ENCODE measurements at regions not wholly inside any gene's neighbourhood (a gene's known extent, or its start where the extent isn't known, plus 50 kb on each side); places are given as distances from the start of the nearest gene placed in this dataset.

DNA sequence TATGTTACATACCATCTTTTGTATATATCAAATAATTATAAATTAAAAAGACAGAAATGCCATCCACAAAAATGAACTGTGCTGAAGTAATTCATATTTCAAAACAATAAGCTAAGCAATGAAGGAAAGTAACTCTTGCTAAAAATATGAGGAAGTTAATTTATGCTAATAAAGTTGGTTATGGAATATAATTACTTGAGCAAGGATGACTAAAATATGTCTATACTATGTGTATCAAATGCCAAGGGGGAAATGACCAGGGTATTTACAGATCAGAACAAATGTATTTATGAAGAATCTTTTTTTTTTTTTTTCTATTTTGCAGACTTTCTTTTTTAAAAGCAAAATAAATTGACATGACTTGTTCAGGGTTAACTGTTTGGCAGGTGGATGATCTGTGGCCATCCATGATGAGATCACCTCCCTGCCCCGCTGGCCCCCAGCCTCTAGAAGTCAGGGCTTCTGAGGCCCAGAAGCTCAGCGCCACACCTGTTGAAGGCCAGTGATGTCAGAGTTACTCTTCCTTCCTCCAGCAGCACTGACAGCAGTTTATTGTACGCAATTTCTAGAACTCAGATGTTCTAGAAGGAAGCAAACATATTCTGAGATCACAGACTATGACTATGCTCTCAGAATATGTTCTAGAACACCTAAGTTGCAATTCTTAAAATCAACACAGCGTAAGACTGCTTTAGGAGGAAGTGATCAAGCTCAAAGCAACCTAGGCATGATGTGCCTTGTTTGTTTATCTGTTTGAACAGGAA is 196.1 kb upstream of the KLF14 start:
- DNase-seq (ENCODE audit: low read depth in 3 of 3) = no peak

DNA sequence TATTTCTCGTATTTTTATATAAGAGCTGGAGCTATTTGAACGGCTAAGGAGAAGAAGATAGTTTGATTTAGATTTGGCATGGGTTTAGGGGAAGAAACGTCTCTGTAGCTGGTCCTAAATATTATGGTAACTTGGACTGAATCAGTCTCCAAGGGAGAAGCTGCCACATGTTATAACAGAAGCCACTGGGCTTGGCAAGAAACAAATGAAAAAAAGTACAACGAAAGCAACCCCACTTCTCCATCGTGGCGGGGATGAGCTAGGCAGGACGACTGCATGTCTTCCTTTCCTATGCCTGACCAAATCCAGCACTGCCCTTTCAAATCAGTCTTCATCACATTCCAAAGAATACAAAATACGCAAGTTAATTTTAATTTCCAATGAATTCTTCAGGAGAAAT is 196.7 kb upstream of the KLF14 start:
- no peak for DNase-seq (ENCODE audit: low read depth in 3 of 3)

DNA sequence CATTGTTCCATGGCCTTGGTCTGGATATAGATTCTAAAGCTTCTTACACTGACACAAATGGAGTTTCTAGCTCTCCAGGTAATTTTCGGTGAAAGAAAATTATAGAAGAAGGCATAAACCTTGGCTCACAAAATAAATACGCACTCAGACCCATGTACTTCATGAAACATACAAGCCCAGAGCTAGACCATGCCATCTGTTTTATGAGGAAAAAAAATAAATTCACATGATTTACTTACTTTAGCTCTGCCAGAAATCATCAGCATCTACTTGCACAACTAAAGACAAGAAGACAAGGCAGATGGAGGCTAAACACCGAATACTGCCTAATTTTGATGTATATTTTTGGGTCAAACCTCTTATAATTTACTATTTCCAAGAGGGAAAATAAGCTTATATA is 197.4 kb upstream of the KLF14 start:
- no peak for DNase-seq (ENCODE audit: low read depth in 3 of 3)

DNA sequence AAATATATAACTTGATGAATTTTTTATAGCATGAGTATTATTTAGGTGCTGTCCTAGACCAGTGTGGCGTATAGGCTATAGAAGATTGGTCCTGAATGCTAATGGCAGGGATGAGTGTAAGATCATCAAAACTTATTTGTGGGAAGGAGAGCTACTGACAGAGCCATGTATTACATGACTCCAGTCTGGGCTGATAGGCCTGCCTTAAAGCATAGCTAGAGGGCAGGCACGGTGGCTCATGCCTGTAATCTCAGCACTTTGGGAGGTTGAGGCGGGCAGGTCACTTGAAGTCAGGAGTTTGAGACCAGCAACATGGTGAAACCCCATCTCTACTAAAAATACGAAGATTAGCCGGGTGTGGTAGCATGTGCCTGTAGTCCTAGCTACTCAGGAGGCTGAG is 198.1 kb upstream of the KLF14 start:
- DNase-seq (ENCODE audit: low read depth in 3 of 3) = no peak

DNA sequence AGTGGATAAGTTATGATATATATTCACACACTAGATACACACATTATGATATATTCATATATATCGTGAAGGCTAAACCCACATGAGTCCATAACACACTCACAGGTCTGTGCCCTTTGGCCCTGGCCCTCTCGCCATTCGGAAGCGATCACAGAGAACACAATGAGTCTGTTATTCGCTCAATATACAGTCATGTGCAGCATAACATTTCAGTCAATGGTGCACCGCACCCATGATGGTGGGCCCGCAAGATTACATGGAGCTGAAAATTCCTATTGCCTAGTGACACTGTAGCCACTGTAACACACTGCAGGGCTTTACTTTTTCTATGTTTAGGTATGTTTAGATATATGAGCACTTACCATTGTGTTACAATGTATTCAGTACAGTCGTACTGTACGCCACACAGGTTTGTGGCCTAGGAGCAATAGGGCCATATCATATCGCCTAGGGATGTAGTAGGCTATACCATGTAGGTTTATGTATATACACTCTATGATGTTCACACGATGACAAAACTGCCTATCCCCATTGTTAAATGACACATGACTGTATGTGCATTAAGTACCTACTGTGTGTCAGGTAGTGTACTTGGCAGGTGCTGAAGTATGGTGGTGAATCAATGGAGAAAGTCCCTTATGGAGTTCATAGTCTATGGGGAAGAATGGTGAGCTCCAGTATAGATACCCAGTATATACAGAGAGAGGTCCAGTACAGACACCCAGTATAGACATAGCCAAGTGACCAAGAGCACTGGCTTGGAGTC is 198.8 kb upstream of the KLF14 start:
- no peak for DNase-seq (ENCODE audit: low read depth in 3 of 3)

DNA sequence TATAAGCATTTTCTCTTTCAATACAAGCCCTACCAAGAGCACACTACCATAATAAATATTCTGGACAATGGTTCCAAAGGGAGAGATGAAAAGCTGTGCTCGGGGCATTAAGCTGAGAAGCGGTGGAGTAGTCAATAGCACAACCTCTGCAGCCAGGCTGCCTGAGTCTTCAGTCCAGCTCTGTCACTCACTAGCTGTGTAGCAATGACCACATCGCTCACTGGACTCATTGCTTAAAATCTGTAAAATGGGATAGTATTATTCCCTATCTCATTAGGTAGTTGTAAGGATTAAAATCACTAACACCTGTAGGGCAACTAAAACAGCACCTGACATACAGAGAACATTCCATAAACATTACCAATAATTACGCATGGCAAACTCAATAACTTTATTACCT is 199.9 kb upstream of the KLF14 start:
- DNase-seq (ENCODE audit: low read depth in 3 of 3) = no peak

DNA sequence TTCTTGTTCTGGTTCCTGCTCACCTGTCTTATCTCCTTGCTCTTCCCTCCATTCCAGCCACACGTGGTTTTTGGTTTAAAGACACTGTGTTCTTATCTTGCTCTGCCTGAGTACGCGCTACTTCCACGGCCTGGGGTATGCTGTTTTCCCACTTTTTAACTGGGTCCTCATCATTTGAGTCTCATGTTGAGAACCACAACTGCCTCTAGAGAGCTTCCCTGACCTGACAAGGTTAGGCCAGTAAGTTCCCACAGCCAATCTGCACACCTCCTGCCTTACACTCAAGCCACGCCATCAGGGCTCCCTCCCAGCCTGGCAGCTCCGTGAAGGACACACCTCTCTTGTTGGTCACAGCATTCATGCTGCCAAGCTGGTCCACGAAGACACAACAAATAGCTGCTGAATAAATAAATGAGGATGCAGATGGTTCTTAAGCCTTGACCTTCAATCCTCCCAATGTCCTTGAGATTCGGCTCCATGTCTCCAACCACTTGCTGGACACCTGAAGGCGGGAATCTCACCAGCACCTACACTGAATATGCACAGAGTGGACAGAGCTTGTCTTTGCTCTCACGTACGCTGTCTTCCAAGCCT is 201.7 kb upstream of the KLF14 start:
- DNase-seq (ENCODE audit: low read depth in 3 of 3) = no peak

DNA sequence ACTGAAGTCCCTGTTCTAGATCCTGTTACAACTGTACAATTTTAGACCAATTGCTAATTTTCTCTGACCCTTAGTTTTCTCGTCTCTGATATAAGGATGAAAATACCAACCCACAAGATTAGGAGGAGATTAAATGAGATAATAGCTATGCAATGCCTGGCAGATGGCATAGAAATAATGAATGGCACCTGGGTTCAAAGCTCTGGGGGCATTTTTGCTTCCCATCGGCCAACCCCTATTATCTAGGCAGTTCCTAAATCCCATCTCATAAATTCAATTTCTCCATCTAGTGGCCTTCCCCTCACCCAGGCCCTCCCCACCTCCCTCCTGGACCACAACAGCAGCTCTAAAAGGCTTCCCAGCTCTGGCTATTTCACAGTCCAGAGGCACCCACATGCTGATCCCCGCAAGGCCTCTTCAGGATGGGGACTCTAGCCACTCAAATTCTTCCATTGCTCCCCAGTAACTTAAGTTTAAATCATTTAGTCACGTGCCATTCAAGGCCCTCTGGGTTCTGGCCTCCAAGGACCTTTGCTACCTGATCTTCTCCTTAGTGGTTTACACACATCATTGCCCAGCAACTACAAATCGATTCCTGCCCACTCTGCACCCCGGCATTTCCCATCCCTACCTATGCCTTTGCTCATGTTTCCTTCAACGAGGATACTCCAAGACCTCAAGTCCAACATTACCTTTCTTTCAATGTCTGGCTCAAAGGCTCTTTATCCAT is 202.4 kb upstream of the KLF14 start:
- no peak for DNase-seq (ENCODE audit: low read depth in 3 of 3)

DNA sequence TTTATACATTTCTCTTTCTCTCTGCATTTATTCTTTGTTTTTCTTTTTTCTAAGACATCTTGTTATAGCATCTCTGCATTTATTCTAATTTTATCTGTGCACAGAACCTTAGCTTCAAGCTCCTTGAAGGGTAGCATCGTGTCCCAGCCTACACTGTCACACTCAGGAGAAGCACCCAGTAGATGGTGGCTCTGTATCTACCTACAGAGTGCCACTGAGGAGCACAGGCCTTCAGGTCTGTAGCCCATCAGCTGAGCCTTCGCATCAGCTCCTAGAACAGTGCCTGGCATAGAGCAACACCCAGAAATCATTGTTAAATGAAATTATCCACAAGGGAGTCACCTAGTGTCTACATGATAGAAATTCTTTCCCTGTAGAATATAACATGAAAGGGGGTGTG is 203.0 kb upstream of the KLF14 start:
- DNase-seq (ENCODE audit: low read depth in 3 of 3) = no peak

DNA sequence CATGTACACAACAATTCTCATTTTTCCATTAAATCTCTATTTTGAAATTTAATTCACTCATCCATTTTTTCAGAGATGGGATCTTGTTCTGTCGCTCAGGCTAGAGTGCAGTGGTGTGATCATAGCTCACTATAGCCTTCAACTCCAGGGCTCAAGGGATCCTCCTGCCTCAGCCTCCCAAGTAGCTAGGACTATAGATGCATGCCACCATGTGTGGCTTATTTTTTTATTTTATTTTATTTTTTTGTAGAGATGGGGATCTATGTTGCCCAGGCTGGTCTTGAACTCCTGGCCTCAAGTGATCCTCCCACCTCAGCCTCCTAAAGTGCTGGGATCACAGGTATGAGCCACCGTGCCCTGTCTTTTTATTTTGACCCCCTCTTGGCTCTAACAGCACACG is 203.8 kb upstream of the KLF14 start:
- DNase-seq (ENCODE audit: low read depth in 3 of 3) = no peak

DNA sequence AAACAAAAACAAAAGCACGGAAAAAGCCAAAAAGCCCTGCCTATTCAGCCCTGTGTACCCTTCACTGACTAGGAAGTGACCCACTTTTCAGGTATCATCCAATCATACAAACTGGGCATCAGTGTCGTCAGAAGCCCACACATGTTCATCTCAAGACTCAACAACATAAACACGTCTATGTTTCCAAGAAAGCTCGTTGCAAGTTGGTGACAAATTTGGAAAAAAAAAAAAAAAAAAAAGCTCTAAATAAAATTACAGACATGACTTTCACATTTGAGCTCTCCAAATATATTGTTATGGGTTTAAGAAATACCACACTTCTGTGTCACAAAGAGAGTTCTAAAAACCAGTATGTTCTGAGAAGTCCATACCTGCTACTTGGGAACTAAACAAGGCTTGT is 204.7 kb upstream of the KLF14 start:
- no peak for DNase-seq (ENCODE audit: low read depth in 3 of 3)

DNA sequence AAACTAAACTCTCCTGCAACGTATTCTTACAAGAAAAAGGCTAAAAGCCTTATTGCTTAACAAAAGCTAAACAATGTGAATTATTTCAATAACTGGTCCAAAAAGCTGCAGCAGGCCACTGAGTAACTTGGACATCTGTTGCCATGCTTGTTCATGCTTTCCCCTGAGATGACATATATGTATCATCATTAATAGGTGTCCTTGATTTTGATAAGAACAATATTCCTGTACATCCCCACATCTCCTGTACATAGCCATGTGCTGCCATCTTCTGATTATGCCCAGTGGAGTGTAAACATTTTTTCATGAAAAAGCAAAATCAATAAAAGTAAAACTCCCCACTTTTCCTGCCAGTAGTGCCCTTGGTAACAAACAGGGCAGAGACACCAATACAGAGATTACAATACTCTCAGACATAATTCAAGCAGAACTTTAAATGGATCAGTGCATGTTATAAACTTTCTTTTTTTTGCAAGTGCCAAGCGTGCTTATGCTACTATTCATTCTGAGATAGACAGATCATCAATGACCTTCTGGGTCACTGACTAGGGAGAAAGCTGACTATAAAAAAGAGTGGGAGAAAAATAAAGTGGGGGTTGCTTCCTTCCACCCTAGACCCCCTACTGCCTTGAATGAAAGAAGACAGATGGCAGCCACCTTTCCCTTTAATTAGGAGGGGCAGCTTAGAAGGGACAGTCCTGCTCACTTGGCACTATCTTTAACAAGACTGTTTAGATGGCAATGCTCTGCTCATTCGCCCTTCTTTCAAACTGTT is 205.5 kb upstream of the KLF14 start:
- no peak for DNase-seq (ENCODE audit: low read depth in 3 of 3)

DNA sequence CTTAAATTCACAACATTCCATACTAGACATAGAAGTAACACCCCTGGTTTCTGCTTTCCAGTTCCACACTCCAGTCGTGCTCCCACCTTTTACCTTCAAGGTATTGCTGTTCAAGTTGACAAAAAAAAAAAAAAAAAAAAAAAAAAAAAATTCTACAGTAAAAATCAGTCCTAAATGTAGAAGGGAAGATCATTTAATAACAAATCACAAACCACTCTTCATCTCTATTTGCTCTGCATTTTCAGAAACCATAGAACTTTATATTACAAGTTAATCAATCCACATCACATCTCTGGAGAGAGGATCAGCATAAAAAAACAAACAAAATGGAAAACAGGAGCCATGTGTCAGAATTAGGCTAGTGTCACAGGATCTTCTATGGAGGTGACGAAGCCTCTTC is 206.3 kb upstream of the KLF14 start:
- no peak for DNase-seq (ENCODE audit: low read depth in 3 of 3)

DNA sequence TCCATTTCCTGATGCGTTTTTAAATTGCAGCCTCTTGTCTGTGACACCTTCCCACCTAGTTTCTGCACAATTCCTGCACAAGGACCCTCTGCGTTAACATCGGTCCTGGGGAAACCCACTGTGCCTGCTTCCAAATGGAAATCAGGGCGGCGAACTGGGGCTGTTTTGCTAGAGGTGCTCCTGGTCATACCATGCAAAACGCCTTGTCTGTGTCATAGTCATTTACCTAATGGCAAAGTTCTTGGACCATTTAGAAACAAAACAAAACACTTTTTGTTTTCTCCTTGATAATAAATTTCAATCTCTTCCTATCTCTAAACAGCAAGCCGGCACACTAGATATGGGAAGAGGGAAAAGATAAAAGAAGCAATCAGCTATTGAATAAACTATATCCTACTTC is 206.9 kb upstream of the KLF14 start:
- no peak for DNase-seq (ENCODE audit: low read depth in 3 of 3)

DNA sequence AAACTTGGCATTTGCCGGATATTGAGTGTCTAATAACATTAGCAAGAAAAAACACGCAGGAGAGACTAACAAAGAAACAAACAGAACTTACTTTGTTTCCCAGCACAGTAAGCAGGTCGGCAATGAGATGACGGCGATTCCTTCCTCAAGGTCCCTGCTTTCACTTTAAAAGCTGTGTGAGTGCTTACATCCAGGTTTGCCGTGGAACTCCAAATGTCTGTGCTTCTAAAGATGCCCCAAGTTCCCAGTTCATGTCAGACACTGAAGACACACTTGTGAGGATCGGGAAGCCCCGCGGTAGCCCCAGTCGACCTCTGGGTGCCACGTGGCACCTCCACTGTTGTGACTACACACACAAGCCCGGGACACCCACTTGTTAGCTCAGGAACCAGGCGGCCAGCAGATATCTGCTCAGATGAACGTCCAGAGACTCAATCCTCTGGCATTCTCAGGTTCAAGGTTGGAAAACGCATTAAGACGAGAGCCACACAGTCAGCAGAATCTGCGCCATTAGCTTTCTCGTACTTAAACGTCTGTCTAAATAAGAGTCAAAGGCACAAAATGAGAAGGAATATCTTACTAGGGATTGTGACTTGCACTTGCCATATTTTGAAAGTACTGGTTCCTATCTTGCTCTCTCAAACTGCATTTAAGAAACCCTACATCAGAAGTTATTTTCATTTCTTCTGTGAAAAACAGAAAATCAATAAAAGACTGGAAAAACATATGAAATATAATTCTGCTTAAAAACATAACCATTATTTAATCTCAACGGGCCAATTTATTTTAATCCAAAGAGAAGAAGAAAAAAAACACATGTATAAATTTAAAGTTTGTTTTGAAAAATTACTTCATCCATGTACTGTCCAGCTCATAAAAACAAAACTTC is 207.6 kb upstream of the KLF14 start:
- DNase-seq (ENCODE audit: low read depth in 3 of 3) = no peak

DNA sequence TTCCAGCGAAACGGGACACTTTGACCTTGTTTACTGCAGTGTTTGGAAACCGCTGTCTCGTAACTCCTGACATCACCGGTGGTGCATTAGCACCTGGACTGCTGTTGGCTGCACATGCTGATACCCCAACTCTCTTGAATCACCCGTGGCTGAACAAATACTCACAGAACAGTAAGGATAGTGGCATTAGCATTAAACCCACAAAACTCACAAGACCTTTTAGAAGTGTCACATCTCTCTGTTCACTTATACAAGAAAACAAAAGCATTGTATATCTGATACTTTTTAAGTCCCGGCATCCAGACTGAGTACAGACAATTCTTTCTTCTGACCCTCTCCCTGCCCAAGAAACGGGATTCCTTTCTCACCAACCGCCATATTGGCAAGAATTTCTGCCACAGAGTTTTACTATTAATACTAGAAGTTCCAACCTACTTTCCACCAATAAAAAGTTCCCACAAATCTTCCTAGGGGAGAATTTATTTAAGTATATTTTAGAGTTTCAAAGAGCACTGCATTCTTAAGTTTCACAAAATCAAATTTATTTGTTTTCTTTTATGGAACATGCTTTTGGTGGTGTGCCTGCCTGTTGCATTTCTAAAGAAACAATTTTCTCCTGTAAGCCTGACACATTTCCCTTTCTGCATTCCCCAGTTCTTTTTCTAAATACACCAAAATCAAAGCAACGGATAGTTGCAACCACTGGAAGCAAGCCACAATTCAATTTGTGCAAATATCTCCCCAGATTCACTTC is 208.4 kb upstream of the KLF14 start:
- DNase-seq (ENCODE audit: low read depth in 3 of 3) = no peak

DNA sequence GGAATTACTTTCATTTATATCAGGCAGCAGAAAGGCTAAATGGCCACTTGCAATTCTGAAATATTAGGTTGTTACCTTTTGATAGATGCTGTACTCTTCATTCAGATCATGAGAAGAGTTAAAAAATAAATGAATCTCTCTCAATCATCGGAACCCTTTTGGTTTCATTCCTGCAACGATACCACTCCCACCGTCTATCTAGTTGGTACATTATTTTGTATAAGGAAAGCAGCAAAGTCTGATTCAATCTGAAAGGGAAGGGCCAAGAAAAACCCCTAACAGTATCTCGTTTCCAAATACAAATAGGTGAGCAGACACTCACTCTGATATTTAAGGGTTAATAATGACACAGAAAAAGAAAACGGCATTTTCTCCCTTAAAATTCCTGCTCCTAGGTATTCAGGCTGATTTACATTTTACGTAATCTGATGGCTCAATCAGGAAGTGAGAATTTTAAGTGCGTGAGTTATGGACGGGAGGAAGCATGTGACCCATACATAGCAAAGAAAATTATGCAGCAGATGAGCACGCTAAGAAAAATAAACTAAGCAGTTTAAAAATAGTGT is 209.4 kb upstream of the KLF14 start:
- DNase-seq (ENCODE audit: low read depth in 3 of 3) = no peak

DNA sequence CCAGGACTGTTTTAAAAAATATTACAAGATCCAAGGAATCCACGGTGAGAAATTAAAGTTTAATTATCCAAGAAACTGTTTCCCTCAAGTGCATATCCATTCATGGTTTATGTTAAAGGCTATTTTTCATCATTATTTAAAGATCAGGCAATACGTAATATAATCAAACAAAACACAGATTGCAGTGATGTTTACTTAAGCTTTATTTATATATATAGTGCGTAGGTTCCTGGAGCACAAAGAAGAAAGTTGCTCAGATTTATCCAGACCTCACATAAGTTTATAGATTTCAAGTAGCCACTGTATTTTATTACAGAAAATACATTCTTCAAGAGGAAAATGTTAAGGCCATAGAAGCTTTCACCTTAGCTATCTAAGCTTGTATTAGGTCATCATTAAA is 210.0 kb upstream of the KLF14 start:
- no peak for DNase-seq (ENCODE audit: low read depth in 3 of 3)

DNA sequence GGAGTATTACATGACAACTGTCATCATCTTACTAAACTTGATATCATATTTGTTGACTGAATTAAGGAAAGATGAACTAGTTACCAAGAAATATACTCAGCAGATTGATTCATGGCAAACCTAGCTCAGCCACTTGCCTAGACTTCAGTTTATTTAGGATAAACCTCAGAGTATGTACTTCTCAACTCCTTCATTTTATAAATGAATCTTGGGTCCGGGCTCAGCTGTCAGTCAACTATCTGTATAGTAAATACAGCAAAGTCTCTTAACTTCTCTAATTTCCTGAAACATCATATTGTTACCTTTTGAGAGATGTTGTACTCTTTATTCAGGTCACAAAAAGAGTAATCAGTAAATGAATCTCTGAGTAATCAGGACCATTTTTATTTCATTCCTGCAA is 211.0 kb upstream of the KLF14 start:
- DNase-seq (ENCODE audit: low read depth in 3 of 3) = no peak

DNA sequence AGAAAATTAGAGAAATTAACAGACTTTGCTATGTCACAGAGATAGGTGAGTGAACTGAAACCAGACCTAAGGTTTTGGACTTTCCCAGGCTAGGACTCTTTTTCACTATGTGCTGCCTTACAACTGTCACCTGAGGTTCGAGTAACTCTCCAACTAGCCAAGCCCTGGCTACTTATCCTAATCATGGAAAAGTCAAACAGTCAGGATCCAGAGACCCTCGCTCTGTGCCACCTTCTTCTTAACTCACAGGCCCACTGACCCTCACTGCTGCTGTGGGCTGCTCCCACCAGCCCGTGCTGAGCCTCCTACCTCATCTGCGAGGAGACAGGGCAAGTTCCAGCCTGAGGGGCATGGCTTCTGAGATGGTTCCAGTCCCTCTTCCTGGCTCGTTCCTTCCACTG is 211.4 kb upstream of the KLF14 start:
- no peak for DNase-seq (ENCODE audit: low read depth in 3 of 3)
